ENCODE measurements at regions not wholly inside any gene's neighbourhood (a gene's known extent, or its start where the extent isn't known, plus 50 kb on each side); places are given as distances from the start of the nearest gene placed in this dataset.

DNA sequence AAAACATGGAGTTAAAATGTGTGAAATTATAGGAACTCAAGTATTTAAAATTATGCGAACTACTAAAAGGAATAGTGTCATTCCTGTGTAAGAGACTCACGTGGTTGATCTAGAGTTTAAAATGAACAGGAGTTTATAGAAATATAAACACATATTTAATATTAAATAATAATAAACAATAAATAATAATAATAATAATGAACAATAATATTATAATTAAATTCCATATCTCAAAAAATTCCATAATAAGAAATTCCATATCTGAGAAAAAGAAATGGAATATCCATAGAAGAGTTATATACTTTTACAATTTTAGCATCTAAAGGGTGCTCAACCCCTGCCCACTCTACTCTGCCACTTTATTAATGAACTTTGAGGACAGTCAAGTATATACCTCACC lies 429.6 kb downstream of the TNS3 start:
- no peak overlapping the region for H3K4me3 ChIP-seq (ENCODE audit: low read depth in 1 of 2, low read length in 2 of 2)
- WGBS, 2 donors: 94 to 95% methylated on average over 2 of the region's 2 CpGs
- H3K4me1 ChIP-seq (ENCODE audit: control insufficient read depth in 2 of 2, insufficient read depth in 2 of 2, low read length in 1 of 2): no peaks in the 10 kb centered on the region
- H3K36me3 ChIP-seq (ENCODE audit: control insufficient read depth in 2 of 2, insufficient read depth in 2 of 2, low read length in 1 of 2): no peaks in the 10 kb centered on the region
- H3K27me3 ChIP-seq (ENCODE audit: control insufficient read depth in 1 of 2, insufficient read depth in 2 of 2, low read length in 2 of 2): no peaks in the 10 kb centered on the region
- no peaks in the 10 kb centered on the region for H3K9me3 ChIP-seq (ENCODE audit: control insufficient read depth in 2 of 2, insufficient read depth in 1 of 2, low read depth in 1 of 2, low read length in 1 of 2)
- H3K27ac ChIP-seq (ENCODE audit: low read depth in 2 of 2, low read length in 1 of 2): no peak overlapping the region

DNA sequence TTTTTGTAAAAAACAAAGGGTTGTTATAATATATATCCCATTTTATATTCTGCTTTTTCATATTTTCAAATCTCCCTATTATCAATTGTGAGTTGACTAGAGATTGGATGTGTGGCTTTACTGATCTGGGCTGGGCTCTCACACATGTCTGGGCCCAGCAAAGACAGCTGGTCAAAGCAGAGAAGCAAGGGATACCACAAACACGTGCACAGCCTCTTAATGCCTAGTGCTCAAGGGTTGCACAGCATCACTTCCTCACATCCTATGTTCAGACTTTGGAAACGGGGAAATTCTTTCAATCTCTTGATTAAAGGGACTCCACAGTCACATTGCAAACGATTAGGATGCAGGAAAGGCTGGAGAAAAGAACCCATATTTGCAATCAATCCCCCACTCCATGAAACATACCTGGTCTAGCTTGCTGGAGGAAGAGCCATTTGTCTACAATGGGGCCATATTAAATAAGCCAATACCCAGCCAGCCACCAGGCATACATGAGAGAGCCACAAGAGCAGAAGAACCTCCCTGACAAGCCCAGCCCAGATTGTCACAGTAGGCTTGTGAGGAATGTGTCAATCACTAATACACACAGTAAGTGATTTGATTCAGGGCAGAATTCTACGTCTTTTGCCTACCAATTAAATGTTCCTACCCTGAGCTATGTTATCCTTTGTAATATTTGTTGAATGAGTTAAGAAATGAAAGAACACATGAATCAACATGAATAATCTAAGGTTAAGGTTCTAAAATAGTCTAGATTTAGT lies 431.2 kb downstream of the TNS3 start:
- no peaks in the 10 kb centered on the region for H3K4me1 ChIP-seq (ENCODE audit: control insufficient read depth in 2 of 2, insufficient read depth in 2 of 2, low read length in 1 of 2)
- WGBS, 2 donors: 75 to 81% methylated on average over 4 of the region's 4 CpGs
- H3K27me3 ChIP-seq (ENCODE audit: control insufficient read depth in 1 of 2, insufficient read depth in 2 of 2, low read length in 2 of 2): no peaks in the 10 kb centered on the region

DNA sequence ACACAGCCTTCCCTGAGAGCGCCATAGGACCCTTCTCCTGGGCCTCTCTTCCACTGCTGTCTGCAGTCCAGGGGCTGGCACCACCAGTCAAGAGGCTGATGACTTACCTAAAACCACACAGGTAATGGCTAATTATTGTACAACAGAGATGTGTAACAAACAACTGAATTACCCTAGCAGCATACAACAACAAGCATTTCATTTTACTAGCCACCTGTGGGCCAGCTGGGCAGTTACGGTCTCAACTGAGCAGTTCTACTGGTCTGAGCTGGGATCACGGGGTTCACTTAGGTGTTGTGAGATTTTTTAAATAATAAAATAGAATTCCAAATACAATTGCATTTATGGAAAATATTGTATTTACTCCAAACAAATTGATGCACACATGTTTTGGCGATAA lies 431.9 kb downstream of the TNS3 start:
- Histone ChIP-seq H3K27ac (ENCODE audit: low read depth in 2 of 2, low read length in 1 of 2) (no peak overlapping the region), H3K4me1 (ENCODE audit: control insufficient read depth in 2 of 2, insufficient read depth in 2 of 2, low read length in 1 of 2) (no peaks in the 10 kb centered on the region), H3K27me3 (ENCODE audit: control insufficient read depth in 1 of 2, insufficient read depth in 2 of 2, low read length in 2 of 2) (no peaks in the 10 kb centered on the region), H3K9me3 (ENCODE audit: control insufficient read depth in 2 of 2, insufficient read depth in 1 of 2, low read depth in 1 of 2, low read length in 1 of 2) (no peaks in the 10 kb centered on the region), H3K36me3 (ENCODE audit: control insufficient read depth in 2 of 2, insufficient read depth in 2 of 2, low read length in 1 of 2) (no peaks in the 10 kb centered on the region), H3K4me3 (ENCODE audit: low read depth in 1 of 2, low read length in 2 of 2) (no peak overlapping the region)
- WGBS, 2 donors: 92 to 93% methylated on average over 4 of the region's 4 CpGs

More for the DNA sequence above, 431.2 kb downstream of the TNS3 start:
- Histone ChIP-seq H3K9me3 (ENCODE audit: control insufficient read depth in 2 of 2, insufficient read depth in 1 of 2, low read depth in 1 of 2, low read length in 1 of 2) (no peaks in the 10 kb centered on the region), H3K27ac (ENCODE audit: low read depth in 2 of 2, low read length in 1 of 2) (no peak overlapping the region), H3K4me3 (ENCODE audit: low read depth in 1 of 2, low read length in 2 of 2) (no peak overlapping the region), H3K36me3 (ENCODE audit: control insufficient read depth in 2 of 2, insufficient read depth in 2 of 2, low read length in 1 of 2) (no peaks in the 10 kb centered on the region)

DNA sequence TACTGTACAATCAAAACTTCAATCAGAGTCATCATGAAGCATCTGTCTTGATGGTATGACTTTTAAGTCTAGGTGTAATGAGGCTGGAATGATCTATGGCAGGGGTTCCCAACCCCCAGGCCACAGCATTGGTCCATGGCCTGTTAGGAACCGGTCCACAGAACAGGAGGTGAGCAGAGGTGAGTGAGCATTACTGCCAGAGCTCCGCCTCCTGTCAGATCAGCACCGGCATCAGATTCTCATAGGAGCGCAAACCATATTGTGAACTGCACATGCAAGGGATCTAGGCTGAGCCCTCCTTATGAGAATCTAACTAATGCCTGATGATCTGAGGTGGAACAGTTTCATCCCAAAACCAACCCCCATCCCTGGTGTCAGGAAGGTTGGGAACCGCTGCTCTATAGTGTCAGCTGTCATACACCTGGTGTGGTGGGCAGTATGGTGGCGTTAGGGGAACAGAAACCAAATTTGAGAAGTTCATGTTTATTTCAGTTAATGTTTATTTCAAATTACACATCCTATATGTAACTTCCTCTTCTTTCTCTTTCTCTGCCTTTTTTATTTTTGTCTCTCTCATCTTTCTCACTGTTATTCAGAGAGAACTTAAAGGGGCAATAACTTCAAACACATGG lies 432.6 kb downstream of the TNS3 start:
- no peak overlapping the region for H3K27ac ChIP-seq (ENCODE audit: low read depth in 2 of 2, low read length in 1 of 2)
- no peaks in the 10 kb centered on the region for H3K27me3 ChIP-seq (ENCODE audit: control insufficient read depth in 1 of 2, insufficient read depth in 2 of 2, low read length in 2 of 2)
- 81 to 90% methylated on average over 6 of the region's 6 CpGs for WGBS, 2 donors
- no peaks in the 10 kb centered on the region for H3K36me3 ChIP-seq (ENCODE audit: control insufficient read depth in 2 of 2, insufficient read depth in 2 of 2, low read length in 1 of 2)
- no peak overlapping the region for H3K4me3 ChIP-seq (ENCODE audit: low read depth in 1 of 2, low read length in 2 of 2)
- no peaks in the 10 kb centered on the region for H3K9me3 ChIP-seq (ENCODE audit: control insufficient read depth in 2 of 2, insufficient read depth in 1 of 2, low read depth in 1 of 2, low read length in 1 of 2)
- H3K4me1 ChIP-seq (ENCODE audit: control insufficient read depth in 2 of 2, insufficient read depth in 2 of 2, low read length in 1 of 2): no peaks in the 10 kb centered on the region

DNA sequence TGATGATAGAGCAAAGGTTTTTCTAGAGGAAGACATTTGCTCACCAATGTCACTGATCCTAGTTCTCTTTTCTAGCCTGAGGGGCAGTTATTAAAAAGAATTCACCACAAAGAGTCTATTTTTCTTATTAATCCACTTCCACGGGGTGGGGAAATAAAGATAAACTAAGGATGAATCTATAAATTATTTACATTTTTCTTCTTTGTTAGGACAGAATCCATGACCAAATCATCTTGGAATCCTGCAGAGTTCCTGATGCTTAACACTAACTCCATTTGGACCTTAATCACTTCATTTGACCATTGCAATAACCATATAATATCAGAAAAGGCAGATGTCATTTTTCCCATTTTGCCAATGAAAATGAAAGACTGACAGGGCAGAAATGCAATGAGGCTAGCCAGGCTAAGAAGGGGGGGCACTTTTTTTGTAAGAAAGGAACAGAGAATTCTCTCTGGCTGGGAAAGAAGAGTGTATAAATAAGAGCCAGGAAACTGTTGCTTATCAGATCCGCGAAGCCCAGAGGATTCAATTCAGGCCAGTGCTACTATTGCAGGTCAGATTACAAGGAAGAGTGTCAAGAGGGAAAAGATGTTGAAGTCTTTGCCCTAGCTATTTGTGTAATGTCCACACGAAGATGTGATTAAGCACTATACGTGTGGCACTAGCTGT lies 433.2 kb downstream of the TNS3 start:
- Histone ChIP-seq H3K4me1 (ENCODE audit: control insufficient read depth in 2 of 2, insufficient read depth in 2 of 2, low read length in 1 of 2) (no peaks in the 10 kb centered on the region), H3K27me3 (ENCODE audit: control insufficient read depth in 1 of 2, insufficient read depth in 2 of 2, low read length in 2 of 2) (no peaks in the 10 kb centered on the region), H3K27ac (ENCODE audit: low read depth in 2 of 2, low read length in 1 of 2) (no peak overlapping the region), H3K9me3 (ENCODE audit: control insufficient read depth in 2 of 2, insufficient read depth in 1 of 2, low read depth in 1 of 2, low read length in 1 of 2) (no peaks in the 10 kb centered on the region), H3K4me3 (ENCODE audit: low read depth in 1 of 2, low read length in 2 of 2) (no peak overlapping the region), H3K36me3 (ENCODE audit: control insufficient read depth in 2 of 2, insufficient read depth in 2 of 2, low read length in 1 of 2) (no peaks in the 10 kb centered on the region)
- WGBS, 2 donors: 44% methylated on average over 5 of the region's 5 CpGs

DNA sequence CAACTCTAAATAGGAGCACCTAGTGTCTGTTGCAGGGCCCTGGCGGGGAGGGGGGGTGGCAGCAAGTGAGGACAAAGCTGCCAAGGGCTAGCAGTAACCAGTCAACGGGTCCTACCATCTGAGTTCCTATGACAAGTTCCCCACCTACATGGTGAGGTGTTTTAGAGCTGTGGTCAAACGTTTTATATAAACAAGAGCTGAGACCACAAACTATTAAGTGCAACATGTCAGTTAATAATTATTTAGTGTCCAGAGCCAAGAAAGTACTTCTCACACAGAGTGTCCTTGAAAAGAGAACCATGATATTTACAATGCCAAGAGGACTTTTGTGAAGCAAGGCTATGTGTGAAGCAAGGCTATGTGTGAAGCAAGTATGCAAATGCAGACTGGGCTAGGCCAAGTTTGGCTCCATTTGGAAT lies 434.7 kb downstream of the TNS3 start:
- H3K36me3 ChIP-seq (ENCODE audit: control insufficient read depth in 2 of 2, insufficient read depth in 2 of 2, low read length in 1 of 2): no peaks in the 10 kb centered on the region
- no peaks in the 10 kb centered on the region for H3K4me1 ChIP-seq (ENCODE audit: control insufficient read depth in 2 of 2, insufficient read depth in 2 of 2, low read length in 1 of 2)
- H3K27me3 ChIP-seq (ENCODE audit: control insufficient read depth in 1 of 2, insufficient read depth in 2 of 2, low read length in 2 of 2): no peaks in the 10 kb centered on the region
- no peak overlapping the region for H3K4me3 ChIP-seq (ENCODE audit: low read depth in 1 of 2, low read length in 2 of 2)
- 52 to 56% methylated on average over 3 of the region's 3 CpGs for WGBS, 2 donors
- no peaks in the 10 kb centered on the region for H3K9me3 ChIP-seq (ENCODE audit: control insufficient read depth in 2 of 2, insufficient read depth in 1 of 2, low read depth in 1 of 2, low read length in 1 of 2)
- no peak overlapping the region for H3K27ac ChIP-seq (ENCODE audit: low read depth in 2 of 2, low read length in 1 of 2)

DNA sequence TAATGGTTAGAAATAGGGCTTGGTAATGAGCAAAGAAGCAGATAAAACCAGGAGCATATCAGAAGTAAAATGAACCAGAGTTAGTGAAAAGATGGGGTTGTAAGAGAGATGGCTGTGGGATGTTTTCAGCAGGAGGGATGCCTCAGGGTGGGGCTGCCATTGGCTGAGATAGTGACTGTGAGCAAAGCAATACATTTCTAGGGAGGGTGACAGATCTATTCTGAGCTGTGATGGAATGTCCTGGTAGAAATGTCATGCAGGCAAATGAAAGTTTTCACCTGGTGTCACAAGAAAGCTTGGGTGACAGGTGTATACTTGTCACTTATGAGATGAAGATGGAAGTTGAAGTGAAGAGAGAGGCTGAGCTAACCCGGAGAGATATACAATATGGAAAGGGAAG lies 435.9 kb downstream of the TNS3 start:
- H3K36me3 ChIP-seq (ENCODE audit: control insufficient read depth in 2 of 2, insufficient read depth in 2 of 2, low read length in 1 of 2): no peaks in the 10 kb centered on the region
- H3K9me3 ChIP-seq (ENCODE audit: control insufficient read depth in 2 of 2, insufficient read depth in 1 of 2, low read depth in 1 of 2, low read length in 1 of 2): no peaks in the 10 kb centered on the region
- H3K27ac ChIP-seq (ENCODE audit: low read depth in 2 of 2, low read length in 1 of 2): no peak overlapping the region
- no peak overlapping the region for H3K4me3 ChIP-seq (ENCODE audit: low read depth in 1 of 2, low read length in 2 of 2)
- WGBS, 2 donors: 41 to 83% methylated on average over 1 of the region's 1 CpG
- no peaks in the 10 kb centered on the region for H3K27me3 ChIP-seq (ENCODE audit: control insufficient read depth in 1 of 2, insufficient read depth in 2 of 2, low read length in 2 of 2)
- no peaks in the 10 kb centered on the region for H3K4me1 ChIP-seq (ENCODE audit: control insufficient read depth in 2 of 2, insufficient read depth in 2 of 2, low read length in 1 of 2)

DNA sequence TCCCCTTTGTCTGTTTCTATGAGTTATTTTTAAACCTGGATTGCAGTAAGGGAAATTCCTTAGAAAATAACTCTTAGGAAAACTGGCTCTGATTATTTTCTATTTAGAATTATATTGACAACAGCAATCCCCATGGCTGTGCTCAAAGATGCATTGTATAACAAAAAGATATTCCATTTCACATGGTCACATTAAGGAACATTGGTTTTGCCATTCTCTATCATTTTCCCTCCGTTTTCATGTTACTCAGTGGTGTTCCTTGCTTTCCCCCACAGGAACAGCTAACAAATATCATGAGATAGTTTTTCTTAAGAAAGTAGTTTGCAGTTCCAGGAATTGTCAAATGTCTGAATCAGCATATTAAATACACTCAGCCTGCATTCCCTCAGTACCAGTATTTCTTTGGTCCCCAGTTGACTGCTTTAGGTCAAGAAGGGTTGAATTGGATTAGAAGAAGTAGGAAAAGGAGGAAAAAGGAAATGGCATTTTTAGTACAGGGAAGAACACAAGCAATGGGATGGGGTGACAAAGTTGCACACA lies 436.7 kb downstream of the TNS3 start:
- WGBS, 2 donors: 76 to 78% methylated on average over 1 of the region's 1 CpG
- Histone ChIP-seq H3K4me1 (ENCODE audit: control insufficient read depth in 2 of 2, insufficient read depth in 2 of 2, low read length in 1 of 2) (no peaks in the 10 kb centered on the region), H3K36me3 (ENCODE audit: control insufficient read depth in 2 of 2, insufficient read depth in 2 of 2, low read length in 1 of 2) (no peaks in the 10 kb centered on the region), H3K27me3 (ENCODE audit: control insufficient read depth in 1 of 2, insufficient read depth in 2 of 2, low read length in 2 of 2) (no peaks in the 10 kb centered on the region), H3K27ac (ENCODE audit: low read depth in 2 of 2, low read length in 1 of 2) (no peak overlapping the region), H3K9me3 (ENCODE audit: control insufficient read depth in 2 of 2, insufficient read depth in 1 of 2, low read depth in 1 of 2, low read length in 1 of 2) (no peaks in the 10 kb centered on the region), H3K4me3 (ENCODE audit: low read depth in 1 of 2, low read length in 2 of 2) (no peak overlapping the region)

DNA sequence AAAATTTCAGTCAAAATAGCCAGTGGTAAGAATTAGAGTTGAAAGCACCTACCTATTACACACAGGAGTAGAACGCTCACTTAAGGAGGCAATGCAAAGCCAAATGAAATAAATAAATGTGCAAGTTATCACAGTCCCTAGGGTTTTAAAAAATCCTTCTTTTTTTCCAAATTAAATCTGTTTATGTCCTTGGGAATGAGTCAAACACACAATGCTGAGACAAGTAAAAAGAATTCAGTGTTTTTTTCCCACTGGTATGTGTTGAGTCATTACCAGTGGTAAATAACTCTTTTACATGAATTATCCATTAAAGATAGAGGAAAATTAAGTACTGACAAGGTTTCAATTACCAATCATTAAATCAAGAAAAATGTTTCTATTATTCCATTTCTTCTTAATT lies 438.6 kb downstream of the TNS3 start:
- Histone ChIP-seq H3K4me1 (ENCODE audit: control insufficient read depth in 2 of 2, insufficient read depth in 2 of 2, low read length in 1 of 2) (no peaks in the 10 kb centered on the region), H3K27ac (ENCODE audit: low read depth in 2 of 2, low read length in 1 of 2) (no peak overlapping the region), H3K9me3 (ENCODE audit: control insufficient read depth in 2 of 2, insufficient read depth in 1 of 2, low read depth in 1 of 2, low read length in 1 of 2) (no peaks in the 10 kb centered on the region), H3K36me3 (ENCODE audit: control insufficient read depth in 2 of 2, insufficient read depth in 2 of 2, low read length in 1 of 2) (no peaks in the 10 kb centered on the region), H3K27me3 (ENCODE audit: control insufficient read depth in 1 of 2, insufficient read depth in 2 of 2, low read length in 2 of 2) (no peaks in the 10 kb centered on the region), H3K4me3 (ENCODE audit: low read depth in 1 of 2, low read length in 2 of 2) (no peak overlapping the region)
- 81 to 91% methylated on average over 1 of the region's 1 CpG for WGBS, 2 donors

Data from esophagus (tissue), 2 donors.